Muscle of leg (tissue), 3 donors: ENCODE measurements at regions not wholly inside any gene's neighbourhood (a gene's known extent, or its start where the extent isn't known, plus 50 kb on each side); places are given as distances from the start of the nearest gene placed in this dataset.

Experiments used
- DNase-seq: peaks from one replicate; pipeline ENCODE4 v3.0.0; 2013
- H3K27ac ChIP-seq: one replicate; pipeline ENCODE4 v1.5.1; 2013; ENCODE audit warnings: mild to moderate bottlenecking, low read length, control low read depth
- H3K27me3 ChIP-seq: one replicate; pipeline ENCODE4 v1.6.1; 2013; ENCODE audit warnings: low read length; ENCODE audit not compliant: control insufficient read depth, insufficient read depth
- H3K36me3 ChIP-seq: one replicate; pipeline ENCODE4 v1.6.1; 2013; ENCODE audit warnings: low read length; ENCODE audit not compliant: control insufficient read depth, insufficient read depth
- H3K4me1 ChIP-seq: one replicate; pipeline ENCODE4 v1.6.1; 2013; ENCODE audit warnings: low read length; ENCODE audit not compliant: control insufficient read depth, insufficient read depth
- H3K4me3 ChIP-seq: one replicate; pipeline ENCODE4 v1.5.1; 2013; ENCODE audit warnings: low read length, control low read depth
- H3K9me3 ChIP-seq: replicated peaks from 2 replicates; pipeline ENCODE4 v1.6.1; 2013; ENCODE audit warnings: low read depth, low read length; ENCODE audit not compliant: control insufficient read depth
- WGBS: methylation state at CpG from one replicate; pipeline ENCODE4 v1.1.5; 2013; ENCODE audit warnings: missing lambda C conversion rate; ENCODE audit not compliant: insufficient coverage; 5-methylcytosine and 5-hydroxymethylcytosine counted together

DNA sequence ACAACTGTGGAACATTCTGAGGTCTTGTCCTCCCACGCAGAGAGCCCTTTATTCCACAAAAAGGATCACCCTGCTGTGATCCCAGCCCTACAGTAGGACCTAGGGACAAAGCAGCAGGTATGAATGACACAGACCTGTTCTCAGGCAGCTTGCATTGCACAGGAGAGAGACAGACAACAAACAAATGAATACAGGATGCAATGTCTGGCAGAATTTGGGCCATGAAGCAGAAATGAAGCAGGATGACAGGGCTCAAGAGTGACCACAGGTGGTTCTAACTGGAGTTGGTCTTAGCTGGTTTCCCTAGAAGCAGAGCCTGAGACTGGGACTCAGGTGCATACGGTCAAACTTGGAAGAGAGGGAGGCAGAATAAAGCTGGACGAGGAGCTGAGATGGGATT lies 388.8 kb downstream of the CDK5RAP2 start:
- Histone ChIP-seq H3K4me1 (no peaks in the 10 kb centered on the region), H3K27me3 (no peaks in the 10 kb centered on the region), H3K9me3 (no peaks in the 10 kb centered on the region), H3K36me3 (no peaks in the 10 kb centered on the region), H3K27ac (no peak overlapping the region), H3K4me3 (no peak overlapping the region)
- DNase-seq, result no peak
- WGBS, result 77% methylated on average over 2 of the region's 3 CpGs

DNA sequence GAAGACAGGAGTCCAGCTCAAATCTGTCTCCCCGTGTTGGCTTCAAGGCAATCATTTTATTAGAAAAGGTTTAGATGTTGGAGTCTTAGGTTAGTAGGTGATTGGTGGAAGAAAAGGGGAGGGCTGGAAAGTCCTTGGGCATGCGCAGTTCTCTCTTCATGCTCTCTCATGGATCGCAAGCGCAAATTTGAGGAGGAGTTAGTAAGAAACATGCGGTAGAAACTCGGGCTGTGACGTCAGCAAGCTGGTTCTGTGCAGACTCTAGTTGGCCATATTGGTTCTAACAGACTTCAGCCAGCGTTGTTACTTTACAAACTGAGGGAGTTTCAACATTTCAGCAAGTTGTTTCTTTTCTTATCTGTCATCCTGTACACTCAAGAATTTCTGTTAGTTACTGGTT lies 392.2 kb downstream of the CDK5RAP2 start:
- Histone ChIP-seq H3K4me3 (no peak overlapping the region), H3K27me3 (peaks cover 2% of the 10 kb centered on the region), H3K4me1 (no peaks in the 10 kb centered on the region), H3K27ac (no peak overlapping the region), H3K36me3 (no peaks in the 10 kb centered on the region), H3K9me3 (no peaks in the 10 kb centered on the region)
- WGBS, result 83% methylated on average over 7 of the region's 8 CpGs
- DNase-seq, result no peak

DNA sequence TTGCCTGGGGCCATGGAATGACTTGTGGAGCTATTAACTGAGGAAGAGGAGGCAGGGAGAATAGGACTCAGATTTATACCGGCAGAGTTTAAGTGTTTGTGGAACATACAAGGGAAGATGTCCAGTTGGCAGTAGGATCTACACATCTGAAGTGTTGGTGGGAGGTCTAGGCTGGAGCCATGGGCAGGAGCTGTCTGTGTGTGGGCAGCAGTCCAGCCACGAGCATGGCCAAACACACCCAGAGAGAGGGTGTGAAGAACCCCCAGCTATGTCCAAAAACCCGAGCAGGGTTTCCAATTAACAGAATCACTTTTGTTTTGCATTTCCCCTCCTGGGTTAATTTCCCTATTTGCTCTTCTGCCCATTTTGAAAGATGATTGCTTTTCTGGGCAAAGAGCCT lies 393.7 kb downstream of the CDK5RAP2 start:
- 67% methylated on average over 1 of the region's 3 CpGs for WGBS
- Histone ChIP-seq H3K27ac (no peak overlapping the region), H3K4me3 (no peak overlapping the region), H3K27me3 (peaks cover 2% of the 10 kb centered on the region), H3K9me3 (no peaks in the 10 kb centered on the region), H3K36me3 (no peaks in the 10 kb centered on the region), H3K4me1 (no peaks in the 10 kb centered on the region)
- peak; percentile 16 for DNase-seq

DNA sequence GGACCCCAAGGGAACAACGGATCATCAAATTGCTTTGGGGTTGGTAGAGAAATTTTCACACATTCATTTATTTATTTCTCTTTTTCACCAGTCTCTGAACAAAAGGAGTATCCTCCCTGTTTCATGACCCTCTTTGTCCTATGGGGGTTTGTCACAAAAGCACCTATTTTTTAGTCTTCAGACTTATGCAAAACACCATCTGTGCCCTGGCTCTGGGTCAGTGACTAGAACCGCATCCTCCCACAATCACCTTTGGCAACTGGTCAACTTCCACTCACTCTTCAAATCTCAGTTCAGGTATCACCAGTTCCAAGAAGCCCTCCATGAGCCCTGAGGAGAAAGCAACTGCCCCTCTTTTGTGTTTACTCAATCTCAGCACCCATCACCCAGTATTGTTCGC lies 395.7 kb downstream of the CDK5RAP2 start:
- no peak for DNase-seq
- Histone ChIP-seq H3K4me3 (no peak overlapping the region), H3K4me1 (no peaks in the 10 kb centered on the region), H3K9me3 (no peaks in the 10 kb centered on the region), H3K27ac (no peak overlapping the region), H3K36me3 (no peaks in the 10 kb centered on the region), H3K27me3 (peaks cover 2% of the 10 kb centered on the region)
- WGBS, result 17% methylated on average over 1 of the region's 3 CpGs

DNA sequence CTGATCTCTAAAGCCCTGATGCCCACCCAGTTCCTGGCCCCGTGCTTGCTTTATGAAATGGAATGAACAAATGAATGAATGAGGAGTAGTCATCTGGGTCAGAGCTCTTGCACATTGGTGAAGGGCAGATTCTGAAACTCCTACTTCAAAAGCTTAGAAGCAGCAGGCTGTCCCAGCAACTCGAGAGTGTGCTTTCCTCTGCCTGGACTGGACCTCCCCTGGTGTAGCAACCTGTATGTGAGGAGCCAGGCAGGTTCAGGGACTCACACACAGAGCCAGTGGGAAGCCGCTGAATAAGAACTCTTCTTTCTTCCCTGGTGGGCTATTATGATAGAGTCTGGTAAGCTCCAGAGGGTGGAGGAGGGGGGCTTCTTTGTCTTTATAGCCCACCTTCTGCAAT lies 396.4 kb downstream of the CDK5RAP2 start:
- Histone ChIP-seq H3K9me3 (no peaks in the 10 kb centered on the region), H3K4me3 (no peak overlapping the region), H3K4me1 (no peaks in the 10 kb centered on the region), H3K27ac (no peak overlapping the region), H3K27me3 (peaks cover 2% of the 10 kb centered on the region), H3K36me3 (no peaks in the 10 kb centered on the region)
- DNase-seq, result no peak
- 40% methylated on average over 1 of the region's 3 CpGs for WGBS

DNA sequence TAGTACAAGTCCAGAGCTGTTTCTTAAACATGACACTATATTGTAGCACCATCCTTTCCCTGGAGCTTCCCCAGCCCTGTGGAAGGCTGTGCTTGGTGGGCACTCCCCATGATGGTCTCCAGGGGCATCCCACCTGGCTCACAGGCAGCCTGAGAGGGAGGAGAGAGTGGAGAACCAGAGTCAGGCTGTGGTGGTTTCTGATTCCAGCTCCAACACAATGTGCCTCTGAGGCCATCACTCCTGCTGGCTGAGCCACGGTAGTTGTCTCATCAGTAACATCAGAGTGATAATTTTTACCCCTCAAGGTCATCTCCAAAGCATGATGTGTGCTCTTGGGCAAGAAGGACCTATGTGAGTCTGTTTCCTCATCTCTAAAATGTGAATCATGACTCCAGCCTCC lies 398.0 kb downstream of the CDK5RAP2 start:
- no peak overlapping the region for H3K27ac ChIP-seq
- H3K27me3 ChIP-seq, result peaks cover 2% of the 10 kb centered on the region
- no peaks in the 10 kb centered on the region for H3K36me3 ChIP-seq
- no CpG with 5 or more reads among the region's 1 CpG for WGBS
- no peaks in the 10 kb centered on the region for H3K9me3 ChIP-seq
- no peaks in the 10 kb centered on the region for H3K4me1 ChIP-seq
- DNase-seq, result no peak
- no peak overlapping the region for H3K4me3 ChIP-seq

DNA sequence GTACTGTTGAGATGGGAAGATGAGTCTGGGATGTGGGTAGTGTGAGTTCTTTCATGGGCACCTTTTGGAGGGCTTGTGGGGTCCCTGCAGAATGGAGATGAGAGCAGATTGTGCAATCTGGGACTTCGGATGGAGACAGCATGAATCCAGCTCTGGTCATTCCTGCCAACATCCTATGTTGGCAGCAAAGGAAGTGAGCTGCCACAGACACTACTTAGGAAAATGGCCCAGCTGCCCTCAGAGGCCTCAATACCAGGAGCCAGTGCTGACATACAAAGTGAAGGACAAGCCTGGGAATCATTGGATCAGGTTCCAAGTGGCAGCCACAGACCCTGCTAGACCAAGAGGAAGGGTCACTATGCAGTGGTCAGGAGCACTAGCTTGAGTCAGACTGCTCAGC lies 402.8 kb downstream of the CDK5RAP2 start:
- H3K4me1 ChIP-seq, result no peaks in the 10 kb centered on the region
- WGBS, result 88% methylated on average over 1 of the region's 1 CpG
- DNase-seq, result no peak
- H3K27ac ChIP-seq, result no peak overlapping the region
- no peaks in the 10 kb centered on the region for H3K36me3 ChIP-seq
- H3K9me3 ChIP-seq, result no peaks in the 10 kb centered on the region
- H3K4me3 ChIP-seq, result no peak overlapping the region
- H3K27me3 ChIP-seq, result no peaks in the 10 kb centered on the region

DNA sequence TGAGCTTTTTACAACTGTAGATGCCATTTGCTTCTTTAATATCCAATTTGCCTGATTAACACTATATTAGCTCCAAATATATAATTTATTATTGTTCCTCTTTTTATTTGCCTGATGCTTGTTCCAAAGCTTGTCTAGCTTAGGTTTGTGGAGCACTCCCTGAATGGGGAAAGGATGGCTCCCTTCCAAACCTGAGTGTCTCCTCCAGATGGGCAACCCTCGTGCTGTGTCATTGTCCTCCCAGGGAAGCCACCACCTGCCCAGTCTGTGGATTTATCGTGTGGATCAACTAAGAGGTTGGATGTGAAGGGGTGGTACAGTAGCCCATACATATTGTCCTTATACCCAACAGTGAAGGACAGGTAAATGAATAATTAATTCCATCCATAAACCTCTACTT lies 404.9 kb downstream of the CDK5RAP2 start:
- H3K27ac ChIP-seq, result no peak overlapping the region
- WGBS, result no CpG with 5 or more reads among the region's 2 CpGs
- no peaks in the 10 kb centered on the region for H3K4me1 ChIP-seq
- DNase-seq, result no peak
- no peak overlapping the region for H3K4me3 ChIP-seq
- no peaks in the 10 kb centered on the region for H3K27me3 ChIP-seq
- H3K36me3 ChIP-seq, result no peaks in the 10 kb centered on the region
- H3K9me3 ChIP-seq, result no peaks in the 10 kb centered on the region

DNA sequence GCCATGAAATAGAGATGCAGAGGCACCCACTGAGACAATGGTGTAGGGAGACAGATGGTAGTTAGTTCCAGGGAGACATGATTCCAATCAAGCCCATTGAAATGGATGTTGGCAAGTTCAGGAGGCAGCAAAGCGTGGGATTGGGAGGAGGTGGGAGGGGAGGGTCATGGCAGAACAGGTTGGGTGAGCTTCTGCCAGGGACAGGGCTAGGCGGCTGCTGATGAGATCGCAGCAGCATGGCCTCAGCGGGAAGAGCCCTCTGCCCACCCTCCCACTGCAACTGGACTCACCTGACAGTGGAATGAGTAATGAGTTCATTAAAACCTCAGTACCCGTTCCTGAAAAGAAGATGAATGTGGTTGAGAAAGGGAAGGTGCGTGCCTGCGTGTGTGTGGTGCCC lies 418.2 kb downstream of the CDK5RAP2 start:
- no peak for DNase-seq
- H3K4me3 ChIP-seq, result no peak overlapping the region
- no peaks in the 10 kb centered on the region for H3K36me3 ChIP-seq

DNA sequence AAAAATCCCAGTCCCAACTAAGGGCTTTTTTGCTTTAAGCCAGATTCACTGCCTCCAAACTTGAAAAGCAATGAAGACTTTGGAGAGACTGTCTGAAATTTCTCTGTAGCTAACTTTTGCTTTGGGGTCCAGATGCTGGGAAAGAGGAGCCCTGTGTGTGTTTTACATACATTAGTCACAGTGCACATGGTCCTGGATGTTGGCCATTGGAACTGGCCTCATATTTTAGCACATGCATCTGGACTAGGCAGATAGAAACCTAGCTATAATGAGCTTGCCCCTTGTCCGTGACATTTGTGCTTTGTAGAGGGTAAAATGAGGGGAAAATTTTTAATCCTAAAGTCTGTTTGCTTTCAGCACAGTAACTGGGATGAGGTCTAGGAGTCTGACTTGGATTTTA lies 421.7 kb downstream of the CDK5RAP2 start:
- H3K27me3 ChIP-seq, result no peaks in the 10 kb centered on the region
- no peaks in the 10 kb centered on the region for H3K36me3 ChIP-seq
- DNase-seq, result peak; percentile 77
- 50% methylated on average over 1 of the region's 1 CpG for WGBS
- no peak overlapping the region for H3K4me3 ChIP-seq
- no peak overlapping the region for H3K27ac ChIP-seq
- no peaks in the 10 kb centered on the region for H3K4me1 ChIP-seq
- H3K9me3 ChIP-seq, result no peaks in the 10 kb centered on the region

More for the DNA sequence above, 418.2 kb downstream of the CDK5RAP2 start:
- Histone ChIP-seq H3K27me3 (no peaks in the 10 kb centered on the region), H3K4me1 (no peaks in the 10 kb centered on the region), H3K9me3 (no peaks in the 10 kb centered on the region), H3K27ac (no peak overlapping the region)
- WGBS, result 43% methylated on average over 1 of the region's 7 CpGs

DNA sequence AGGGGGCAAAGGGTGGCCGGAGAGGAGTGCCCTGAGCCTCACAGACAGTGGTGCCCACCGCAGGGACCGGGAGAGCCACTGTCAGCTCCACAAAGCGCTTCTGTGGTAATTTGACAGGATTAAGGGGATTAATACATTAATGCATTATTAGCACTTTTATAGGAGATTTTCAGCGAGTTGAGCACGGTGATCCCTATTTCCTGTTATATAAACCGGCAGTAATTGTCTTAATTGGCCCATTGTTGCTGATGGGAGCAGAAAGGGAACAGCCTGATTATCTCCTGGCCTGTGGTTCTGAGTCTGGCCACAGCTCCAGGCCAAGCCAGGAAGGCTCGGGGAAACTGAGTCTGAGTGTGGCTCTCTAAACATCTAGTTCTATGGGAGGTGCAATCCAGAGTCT lies 423.6 kb downstream of the CDK5RAP2 start:
- WGBS, result 52% methylated on average over 4 of the region's 8 CpGs
- no peaks in the 10 kb centered on the region for H3K36me3 ChIP-seq
- H3K27me3 ChIP-seq, result no peaks in the 10 kb centered on the region
- DNase-seq, result no peak
- no peak overlapping the region for H3K4me3 ChIP-seq
- H3K4me1 ChIP-seq, result peaks cover 13% of the 10 kb centered on the region
- H3K9me3 ChIP-seq, result no peaks in the 10 kb centered on the region
- H3K27ac ChIP-seq, result no peak overlapping the region
